Fibroblast of skin of right biceps (primary cell): ENCODE measurements at regions not wholly inside any gene's neighbourhood (a gene's known extent, or its start where the extent isn't known, plus 50 kb on each side); places are given as distances from the start of the nearest gene placed in this dataset.
A peak's percentile ranks its signal among the peaks of the same experiment; 100 is the strongest.
"Not testable (repeated sequence)": the region's sequence is repeated elsewhere in the genome, so short reads cannot be mapped to it uniquely, and the experiment has no call there.

ENCODE experiments used
- DNase-seq: peaks from one replicate; pipeline ENCODE4 v3.0.0-alpha.2; 2013

DNA sequence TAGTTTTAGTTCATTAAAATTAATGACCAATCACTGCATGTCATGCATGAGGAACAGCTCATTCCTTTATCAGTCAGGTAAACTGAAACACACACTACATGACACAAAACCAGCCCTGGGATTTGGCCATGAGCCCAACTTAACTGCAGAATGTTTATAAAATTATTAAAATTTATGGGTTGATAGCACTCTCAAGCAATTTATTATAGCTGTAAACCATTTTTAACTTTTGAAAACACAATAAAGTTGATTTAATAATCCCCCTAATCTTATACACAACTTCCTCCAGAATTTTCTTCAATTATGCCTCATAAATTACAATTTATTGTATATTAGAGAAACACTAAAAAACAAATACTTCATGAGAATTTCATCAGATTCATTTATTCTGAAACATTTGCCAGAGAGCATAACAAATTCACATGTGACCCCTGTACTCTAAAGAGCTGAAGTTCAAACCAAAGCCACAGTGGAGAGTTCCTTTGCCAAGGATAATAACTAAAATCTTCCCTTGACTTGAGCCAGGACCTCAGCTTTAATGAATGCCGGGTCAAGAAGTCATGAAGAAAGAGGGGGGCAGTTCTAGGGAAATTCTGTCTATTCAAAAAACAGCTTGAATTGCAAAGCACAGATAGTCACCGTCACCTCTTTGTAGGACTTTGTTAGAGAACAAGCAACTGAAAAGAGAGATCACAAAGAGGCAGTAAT lies 763.7 kb upstream of the GRAMD2B start:
- DNase-seq = peak; percentile 29

- peak; percentile 19 for DNase-seq
Observed at GRCh38 chr5:125660231-125660895, 762.8 kb upstream of the GRAMD2B start.

GRCh38 chr5:125661584-125661983 lies 761.6 kb upstream of the GRAMD2B start:
- no peak for DNase-seq

GRCh38 chr5:125668884-125669283 lies 754.3 kb upstream of the GRAMD2B start:
- DNase-seq = peak; percentile 7

DNA sequence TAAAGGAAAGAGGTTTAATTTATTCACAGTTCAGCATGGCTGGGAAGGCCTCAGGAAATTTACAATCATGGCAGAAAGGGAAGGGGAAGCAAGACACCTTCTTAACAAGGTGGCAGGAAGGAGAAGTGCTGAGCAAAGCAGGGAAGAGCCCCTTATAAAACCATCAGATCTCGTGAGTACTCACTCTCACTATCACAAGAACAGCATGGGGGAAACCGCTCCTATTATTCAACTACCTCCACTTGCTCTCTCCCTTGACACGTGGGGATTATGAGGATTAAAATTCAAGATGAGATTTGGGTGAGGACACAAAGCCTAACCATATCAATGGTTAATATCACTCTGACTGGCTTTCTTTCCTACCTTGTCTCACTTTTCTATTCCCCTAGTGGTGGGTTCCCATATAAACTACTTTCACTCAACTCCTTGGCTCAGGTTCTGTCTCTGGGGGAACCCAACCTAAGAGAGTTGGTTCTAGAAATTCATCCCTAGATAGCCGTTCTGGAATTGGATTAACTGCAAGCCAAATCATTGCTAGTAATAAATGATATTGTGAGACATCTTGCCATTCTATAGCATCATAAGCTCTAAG lies 749.8 kb upstream of the GRAMD2B start:
- no peak for DNase-seq

DNA sequence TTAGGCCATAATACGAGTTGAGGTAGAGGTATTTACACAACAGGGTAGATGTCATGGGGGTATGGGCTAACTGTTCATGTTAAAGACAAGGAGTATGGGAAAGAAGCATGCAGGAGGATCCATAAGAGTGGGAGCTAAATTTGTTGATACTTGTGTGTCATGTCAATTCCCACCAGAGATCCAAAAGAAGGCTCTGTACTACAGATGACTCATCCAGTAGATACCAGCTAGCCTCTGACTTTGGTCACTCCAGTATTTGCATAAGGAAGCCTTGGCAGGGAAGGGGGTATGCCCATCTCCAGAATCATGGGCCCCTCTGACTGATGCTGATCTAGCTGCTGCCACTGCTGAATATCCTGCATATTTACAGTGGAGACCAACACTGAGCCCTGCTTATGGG lies 743.7 kb upstream of the GRAMD2B start:
- DNase-seq = no peak

DNA sequence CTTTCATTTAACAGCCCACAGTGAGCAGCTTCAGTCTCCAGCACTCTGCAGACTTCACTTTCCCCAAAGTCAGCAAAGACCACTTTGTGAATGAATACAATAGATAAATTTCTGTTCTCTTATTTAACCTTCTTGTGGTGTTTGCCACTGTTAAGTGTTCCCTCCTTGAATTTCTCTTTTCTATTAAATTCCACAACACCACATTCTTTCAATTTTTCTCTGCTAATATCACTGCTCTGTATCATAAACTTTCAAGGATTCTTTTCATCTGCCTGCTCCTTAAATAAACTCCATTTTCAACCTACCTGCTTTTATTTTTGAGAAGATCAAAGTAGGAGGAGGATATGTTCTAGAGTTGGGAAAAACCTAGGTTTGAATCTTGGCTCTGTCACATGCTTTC lies 739.5 kb upstream of the GRAMD2B start:
- DNase-seq = no peak

- peak; percentile 42 for DNase-seq
Observed at GRCh38 chr5:125685771-125686170, 737.4 kb upstream of the GRAMD2B start.

- DNase-seq = not testable (repeated sequence)
Observed at GRCh38 chr5:125691738-125692530, 731.3 kb upstream of the GRAMD2B start.

DNA sequence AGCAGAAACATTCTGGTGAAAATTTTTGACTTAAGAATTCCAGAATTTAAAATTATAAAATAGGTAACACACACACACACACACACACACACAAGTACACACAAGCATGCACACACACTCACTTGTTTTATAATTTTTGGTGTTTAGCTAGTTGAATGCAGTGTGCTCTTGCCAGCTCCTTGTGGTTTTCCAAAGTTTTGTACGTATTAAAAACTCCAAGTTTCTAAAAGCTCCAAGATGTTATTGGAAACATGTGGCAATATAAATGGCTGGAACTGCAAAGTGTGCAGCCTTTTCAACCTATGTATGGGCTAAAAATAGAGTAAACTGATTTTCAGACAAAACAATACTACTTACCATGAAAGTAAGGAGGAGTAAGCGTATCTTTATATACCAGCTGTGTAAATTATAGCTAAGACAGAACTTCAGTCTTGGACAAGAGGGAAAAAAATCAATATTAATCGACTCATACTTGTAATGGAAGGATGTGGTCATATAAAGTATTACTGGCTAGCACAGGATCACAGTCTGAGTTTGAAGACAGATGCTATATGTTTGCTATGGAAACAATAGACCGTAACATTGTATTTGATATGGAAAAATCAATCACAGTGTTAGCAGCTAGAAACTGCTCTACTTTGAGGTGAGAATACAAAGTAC lies 727.1 kb upstream of the GRAMD2B start:
- peak; percentile 82 for DNase-seq

GRCh38 chr5:125696762-125697161 lies 726.4 kb upstream of the GRAMD2B start:
- peak; percentile 96 for DNase-seq

GRCh38 chr5:125698420-125698819 lies 724.8 kb upstream of the GRAMD2B start:
- no peak for DNase-seq

GRCh38 chr5:125699860-125700259 lies 723.3 kb upstream of the GRAMD2B start:
- no peak for DNase-seq

GRCh38 chr5:125700380-125700861 lies 722.8 kb upstream of the GRAMD2B start:
- DNase-seq = peak; percentile 62

GRCh38 chr5:125703616-125704015 lies 719.6 kb upstream of the GRAMD2B start:
- no peak for DNase-seq

DNA sequence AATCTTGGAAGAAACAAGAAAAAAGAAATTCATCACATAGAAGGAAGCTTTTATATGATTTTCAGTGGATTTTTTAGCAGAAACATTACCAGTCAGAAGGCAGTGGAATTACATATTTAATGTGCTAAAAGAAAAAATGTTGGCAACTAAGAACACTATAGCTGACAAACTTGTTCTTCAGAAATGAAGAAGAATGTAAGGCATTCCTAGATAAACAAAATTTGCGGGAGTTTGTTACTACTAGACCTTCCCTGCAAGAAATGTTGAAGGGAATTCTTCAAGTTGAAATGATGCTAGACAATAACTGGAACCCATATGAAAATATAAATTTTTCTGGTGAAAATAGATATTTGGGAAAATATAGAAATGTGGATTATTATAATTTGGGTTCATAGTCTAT lies 718.3 kb upstream of the GRAMD2B start:
- no peak for DNase-seq

GRCh38 chr5:125708583-125708982 lies 714.6 kb upstream of the GRAMD2B start:
- no peak for DNase-seq

DNA sequence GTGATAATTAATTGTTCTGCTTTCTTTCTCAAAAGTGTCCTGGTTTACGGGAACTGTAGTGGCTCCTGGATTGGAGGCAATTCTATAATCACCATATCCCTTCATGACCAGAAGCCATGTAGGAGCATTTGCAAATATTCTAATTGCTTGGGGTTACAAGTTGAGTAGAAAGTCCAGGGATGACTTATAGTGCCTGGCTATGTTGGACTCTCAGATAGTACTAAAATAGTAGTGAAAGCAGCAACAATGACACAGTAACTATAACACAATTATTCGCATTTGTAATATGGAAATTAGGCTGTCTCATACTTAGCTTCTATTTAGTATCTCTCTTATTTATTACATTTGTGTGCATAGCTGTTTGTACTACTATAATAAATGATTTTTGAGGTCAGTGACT lies 712.5 kb upstream of the GRAMD2B start:
- no peak for DNase-seq

- DNase-seq = no peak
Observed at GRCh38 chr5:125712397-125712796, 710.8 kb upstream of the GRAMD2B start.

DNA sequence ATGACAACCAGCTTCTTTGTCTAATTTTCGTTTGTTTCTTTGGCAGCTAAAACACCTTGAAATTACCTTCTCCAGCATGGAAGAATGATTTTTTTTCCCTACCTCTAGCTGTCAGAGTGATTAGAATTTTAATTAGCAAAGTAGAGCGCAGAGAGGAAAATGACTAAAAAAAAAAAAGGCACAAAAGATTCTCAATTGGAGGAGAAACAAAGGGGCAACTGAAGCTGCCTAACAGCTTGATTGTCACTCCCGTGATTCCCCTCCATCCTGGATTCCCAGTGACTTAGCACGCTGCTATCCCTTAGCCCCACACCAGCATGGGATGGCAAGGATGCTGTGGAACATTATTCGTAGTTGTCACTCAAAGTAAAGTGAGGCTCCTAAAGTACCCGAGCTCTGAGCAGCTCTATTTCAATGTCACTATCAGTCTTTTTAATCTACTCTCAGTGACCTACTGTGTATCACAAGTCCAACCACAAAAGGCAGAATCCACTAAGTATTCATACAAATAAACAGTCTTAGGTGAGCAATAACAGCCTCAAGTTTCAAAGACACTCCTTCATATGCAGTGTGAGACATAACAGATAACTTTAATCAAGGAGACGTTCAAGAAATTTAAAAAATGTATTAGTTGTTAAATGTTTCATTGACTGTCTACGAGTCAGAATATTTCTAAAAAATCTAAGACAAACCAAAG lies 710.0 kb upstream of the GRAMD2B start:
- DNase-seq = no peak

- no peak for DNase-seq
Observed at GRCh38 chr5:125715216-125715615, 708.0 kb upstream of the GRAMD2B start.

GRCh38 chr5:125717209-125717608 lies 706.0 kb upstream of the GRAMD2B start:
- DNase-seq = peak; percentile 88
